WTC11 (cell line): ENCODE measurements at regions not wholly inside any gene's neighbourhood (a gene's known extent, or its start where the extent isn't known, plus 50 kb on each side); places are given as distances from the start of the nearest gene placed in this dataset.

Experiments used
- ATF1 ChIP-seq: sonication (generic); formaldehyde crosslinking; IDR thresholded peaks from 2 replicates; pipeline ENCODE4 v1.8.1; 2023; ENCODE audit warnings: mild to moderate bottlenecking, moderate library complexity, missing genetic modification reagents
- ELF4 ChIP-seq: sonication (generic); formaldehyde crosslinking; IDR thresholded peaks from 2 replicates; pipeline ENCODE4 v1.8.1; 2022; ENCODE audit warnings: low read depth, mild to moderate bottlenecking, moderate library complexity, missing genetic modification reagents
- JUN ChIP-seq: sonication (generic); formaldehyde crosslinking; IDR thresholded peaks from 2 replicates; pipeline ENCODE4 v1.8.0; 2023; ENCODE audit warnings: mild to moderate bottlenecking, missing genetic modification reagents
- MYBL2 ChIP-seq: sonication (generic); formaldehyde crosslinking; IDR thresholded peaks from 2 replicates; pipeline ENCODE4 v1.8.1; 2023; ENCODE audit warnings: mild to moderate bottlenecking, moderate library complexity, missing genetic modification reagents
- SP1 ChIP-seq: sonication (generic); formaldehyde crosslinking; conservative IDR thresholded peaks from 2 replicates; pipeline ENCODE4 v1.8.1; 2022; ENCODE audit warnings: missing genetic modification reagents
- TEAD1 ChIP-seq: sonication (generic); formaldehyde crosslinking; IDR thresholded peaks from 2 replicates; pipeline ENCODE4 v1.8.0; 2022; ENCODE audit warnings: mild to moderate bottlenecking, missing genetic modification reagents
- TEAD4 ChIP-seq: sonication (generic); formaldehyde crosslinking; IDR thresholded peaks from 2 replicates; pipeline ENCODE4 v1.8.0; 2022; ENCODE audit warnings: mild to moderate bottlenecking, missing genetic modification reagents
- ZBTB21 ChIP-seq: sonication (generic); formaldehyde crosslinking; IDR thresholded peaks from 2 replicates; pipeline ENCODE4 v1.8.1; 2023; ENCODE audit warnings: mild to moderate bottlenecking, missing genetic modification reagents, borderline replicate concordance
- TF ChIP-seq, protein P1 (sequence below): fragments of 200-600 bp; IDR thresholded peaks from 2 replicates; pipeline ENCODE4 v1.8.0; 2022; ENCODE audit warnings: antibody characterized with exemption
- TF ChIP-seq, protein P2 (sequence below): sonication (generic); formaldehyde crosslinking; IDR thresholded peaks from 2 replicates; pipeline ENCODE4 v1.8.1; 2023; ENCODE audit warnings: mild to moderate bottlenecking, missing genetic modification reagents
- TF ChIP-seq, protein P3 (sequence below): sonication (generic); formaldehyde crosslinking; conservative IDR thresholded peaks from 2 replicates; pipeline ENCODE4 v1.8.1; 2022; ENCODE audit warnings: mild to moderate bottlenecking, missing genetic modification reagents
- TF ChIP-seq, protein P4 (sequence below): sonication (generic); formaldehyde crosslinking; IDR thresholded peaks from 2 replicates; pipeline ENCODE4 v1.8.0; 2022; ENCODE audit warnings: mild to moderate bottlenecking, missing genetic modification reagents

DNA sequence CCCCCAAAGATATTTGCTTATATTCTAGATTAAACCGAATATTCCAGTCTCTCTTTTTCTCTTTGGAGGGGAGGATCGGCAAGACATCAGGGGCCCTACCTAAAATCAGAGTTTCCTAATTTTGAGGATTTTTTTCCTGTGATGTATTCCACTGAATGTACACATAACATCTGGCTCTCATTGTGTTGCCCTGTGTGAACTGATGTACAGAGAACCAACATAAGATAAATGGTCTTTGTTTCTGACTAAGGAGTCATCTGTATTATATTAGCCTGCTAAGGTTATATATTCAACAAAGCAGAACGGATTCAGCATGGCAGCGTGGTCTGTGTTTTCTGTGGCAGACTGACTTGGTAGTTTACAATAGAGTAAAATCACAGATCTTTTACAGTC is 114.8 kb upstream of the NCAM2 start:
- TF ChIP-seq, protein P1, sequence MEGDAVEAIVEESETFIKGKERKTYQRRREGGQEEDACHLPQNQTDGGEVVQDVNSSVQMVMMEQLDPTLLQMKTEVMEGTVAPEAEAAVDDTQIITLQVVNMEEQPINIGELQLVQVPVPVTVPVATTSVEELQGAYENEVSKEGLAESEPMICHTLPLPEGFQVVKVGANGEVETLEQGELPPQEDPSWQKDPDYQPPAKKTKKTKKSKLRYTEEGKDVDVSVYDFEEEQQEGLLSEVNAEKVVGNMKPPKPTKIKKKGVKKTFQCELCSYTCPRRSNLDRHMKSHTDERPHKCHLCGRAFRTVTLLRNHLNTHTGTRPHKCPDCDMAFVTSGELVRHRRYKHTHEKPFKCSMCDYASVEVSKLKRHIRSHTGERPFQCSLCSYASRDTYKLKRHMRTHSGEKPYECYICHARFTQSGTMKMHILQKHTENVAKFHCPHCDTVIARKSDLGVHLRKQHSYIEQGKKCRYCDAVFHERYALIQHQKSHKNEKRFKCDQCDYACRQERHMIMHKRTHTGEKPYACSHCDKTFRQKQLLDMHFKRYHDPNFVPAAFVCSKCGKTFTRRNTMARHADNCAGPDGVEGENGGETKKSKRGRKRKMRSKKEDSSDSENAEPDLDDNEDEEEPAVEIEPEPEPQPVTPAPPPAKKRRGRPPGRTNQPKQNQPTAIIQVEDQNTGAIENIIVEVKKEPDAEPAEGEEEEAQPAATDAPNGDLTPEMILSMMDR: no peak
- TF ChIP-seq, protein P2, sequence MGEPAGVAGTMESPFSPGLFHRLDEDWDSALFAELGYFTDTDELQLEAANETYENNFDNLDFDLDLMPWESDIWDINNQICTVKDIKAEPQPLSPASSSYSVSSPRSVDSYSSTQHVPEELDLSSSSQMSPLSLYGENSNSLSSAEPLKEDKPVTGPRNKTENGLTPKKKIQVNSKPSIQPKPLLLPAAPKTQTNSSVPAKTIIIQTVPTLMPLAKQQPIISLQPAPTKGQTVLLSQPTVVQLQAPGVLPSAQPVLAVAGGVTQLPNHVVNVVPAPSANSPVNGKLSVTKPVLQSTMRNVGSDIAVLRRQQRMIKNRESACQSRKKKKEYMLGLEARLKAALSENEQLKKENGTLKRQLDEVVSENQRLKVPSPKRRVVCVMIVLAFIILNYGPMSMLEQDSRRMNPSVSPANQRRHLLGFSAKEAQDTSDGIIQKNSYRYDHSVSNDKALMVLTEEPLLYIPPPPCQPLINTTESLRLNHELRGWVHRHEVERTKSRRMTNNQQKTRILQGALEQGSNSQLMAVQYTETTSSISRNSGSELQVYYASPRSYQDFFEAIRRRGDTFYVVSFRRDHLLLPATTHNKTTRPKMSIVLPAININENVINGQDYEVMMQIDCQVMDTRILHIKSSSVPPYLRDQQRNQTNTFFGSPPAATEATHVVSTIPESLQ: no peak
- TF ChIP-seq, protein P3, sequence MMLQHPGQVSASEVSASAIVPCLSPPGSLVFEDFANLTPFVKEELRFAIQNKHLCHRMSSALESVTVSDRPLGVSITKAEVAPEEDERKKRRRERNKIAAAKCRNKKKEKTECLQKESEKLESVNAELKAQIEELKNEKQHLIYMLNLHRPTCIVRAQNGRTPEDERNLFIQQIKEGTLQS: no peak
- TF ChIP-seq ELF4 (CRISPR knock-in tag) (no peak), SP1 (CRISPR knock-in tag) (no peak), MYBL2 (CRISPR knock-in tag) (no peak), TEAD4 (CRISPR knock-in tag) (no peak), JUN (no peak), TEAD1 (CRISPR knock-in tag) (no peak), ZBTB21 (CRISPR knock-in tag) (no peak), ATF1 (CRISPR knock-in tag) (no peak)
- TF ChIP-seq, protein P4, sequence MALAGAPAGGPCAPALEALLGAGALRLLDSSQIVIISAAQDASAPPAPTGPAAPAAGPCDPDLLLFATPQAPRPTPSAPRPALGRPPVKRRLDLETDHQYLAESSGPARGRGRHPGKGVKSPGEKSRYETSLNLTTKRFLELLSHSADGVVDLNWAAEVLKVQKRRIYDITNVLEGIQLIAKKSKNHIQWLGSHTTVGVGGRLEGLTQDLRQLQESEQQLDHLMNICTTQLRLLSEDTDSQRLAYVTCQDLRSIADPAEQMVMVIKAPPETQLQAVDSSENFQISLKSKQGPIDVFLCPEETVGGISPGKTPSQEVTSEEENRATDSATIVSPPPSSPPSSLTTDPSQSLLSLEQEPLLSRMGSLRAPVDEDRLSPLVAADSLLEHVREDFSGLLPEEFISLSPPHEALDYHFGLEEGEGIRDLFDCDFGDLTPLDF: no peak
